Endothelial cell (in vitro differentiated cells): ENCODE measurements at regions not wholly inside any gene's neighbourhood (a gene's known extent, or its start where the extent isn't known, plus 50 kb on each side); places are given as distances from the start of the nearest gene placed in this dataset.

Experiments used
- DNase-seq: peaks from one replicate; pipeline ENCODE4 v3.0.0; 2021; ENCODE audit warnings: low spot score
- H3K27ac Mint-ChIP-seq: one replicate; pipeline ENCODE4 v1.8.0; 2021; ENCODE audit warnings: mixed read lengths, inconsistent platforms; ENCODE audit not compliant: unreplicated experiment
- H3K27me3 Mint-ChIP-seq: one replicate; pipeline ENCODE4 v1.8.0; 2021; ENCODE audit warnings: mild to moderate bottlenecking, moderate library complexity, mixed read lengths, inconsistent platforms; ENCODE audit not compliant: unreplicated experiment
- H3K36me3 Mint-ChIP-seq: one replicate; pipeline ENCODE4 v1.8.0; 2021; ENCODE audit warnings: mild to moderate bottlenecking, low read depth, mixed read lengths, inconsistent platforms; ENCODE audit not compliant: unreplicated experiment
- H3K4me1 Mint-ChIP-seq: one replicate; pipeline ENCODE4 v1.8.0; 2021; ENCODE audit warnings: mild to moderate bottlenecking, mixed read lengths, inconsistent platforms; ENCODE audit not compliant: unreplicated experiment
- H3K4me3 Mint-ChIP-seq: one replicate; pipeline ENCODE4 v1.8.0; 2021; ENCODE audit warnings: mild to moderate bottlenecking, mixed read lengths, inconsistent platforms; ENCODE audit not compliant: unreplicated experiment
- H3K9me3 Mint-ChIP-seq: one replicate; pipeline ENCODE4 v1.8.0; 2021; ENCODE audit warnings: mixed read lengths, inconsistent platforms; ENCODE audit not compliant: unreplicated experiment
- CTCF ChIP-seq: fragments of 200-600 bp; sonication (generic); IDR thresholded peaks from one replicate; pipeline ENCODE4 v1.5.0; 2021; ENCODE audit warnings: antibody characterized with exemption; ENCODE audit not compliant: unreplicated experiment

- H3K9me3 Mint-ChIP-seq, result no peaks in the 10 kb centered on the region
- no peak overlapping the region for H3K27ac Mint-ChIP-seq
- H3K27me3 Mint-ChIP-seq, result peaks cover 1% of the 10 kb centered on the region
- no peak for DNase-seq
- no peak overlapping the region for H3K4me3 Mint-ChIP-seq
- H3K36me3 Mint-ChIP-seq, result no peaks in the 10 kb centered on the region
- no peak for TF ChIP-seq CTCF
- H3K4me1 Mint-ChIP-seq, result peaks cover 13% of the 10 kb centered on the region
Measured at GRCh38 chr11:112606656-112607055, 346.0 kb upstream of the PLET1 start.

GRCh38 chr11:112608509-112608908 is 347.8 kb upstream of the PLET1 start:
- no peak for TF ChIP-seq CTCF
- no peak overlapping the region for H3K4me3 Mint-ChIP-seq
- no peak overlapping the region for H3K27ac Mint-ChIP-seq
- H3K9me3 Mint-ChIP-seq, result no peaks in the 10 kb centered on the region
- H3K27me3 Mint-ChIP-seq, result peaks cover 1% of the 10 kb centered on the region
- H3K4me1 Mint-ChIP-seq, result peaks cover 20% of the 10 kb centered on the region
- DNase-seq, result no peak
- H3K36me3 Mint-ChIP-seq, result no peaks in the 10 kb centered on the region

- no peak for TF ChIP-seq CTCF
- Mint-ChIP-seq H3K27me3 (peaks cover 1% of the 10 kb centered on the region), H3K4me3 (no peak overlapping the region), H3K27ac (no peak overlapping the region), H3K36me3 (no peaks in the 10 kb centered on the region), H3K4me1 (peaks cover 20% of the 10 kb centered on the region), H3K9me3 (no peaks in the 10 kb centered on the region)
- DNase-seq, result no peak
Measured at GRCh38 chr11:112610494-112610893, 349.8 kb upstream of the PLET1 start.

DNA sequence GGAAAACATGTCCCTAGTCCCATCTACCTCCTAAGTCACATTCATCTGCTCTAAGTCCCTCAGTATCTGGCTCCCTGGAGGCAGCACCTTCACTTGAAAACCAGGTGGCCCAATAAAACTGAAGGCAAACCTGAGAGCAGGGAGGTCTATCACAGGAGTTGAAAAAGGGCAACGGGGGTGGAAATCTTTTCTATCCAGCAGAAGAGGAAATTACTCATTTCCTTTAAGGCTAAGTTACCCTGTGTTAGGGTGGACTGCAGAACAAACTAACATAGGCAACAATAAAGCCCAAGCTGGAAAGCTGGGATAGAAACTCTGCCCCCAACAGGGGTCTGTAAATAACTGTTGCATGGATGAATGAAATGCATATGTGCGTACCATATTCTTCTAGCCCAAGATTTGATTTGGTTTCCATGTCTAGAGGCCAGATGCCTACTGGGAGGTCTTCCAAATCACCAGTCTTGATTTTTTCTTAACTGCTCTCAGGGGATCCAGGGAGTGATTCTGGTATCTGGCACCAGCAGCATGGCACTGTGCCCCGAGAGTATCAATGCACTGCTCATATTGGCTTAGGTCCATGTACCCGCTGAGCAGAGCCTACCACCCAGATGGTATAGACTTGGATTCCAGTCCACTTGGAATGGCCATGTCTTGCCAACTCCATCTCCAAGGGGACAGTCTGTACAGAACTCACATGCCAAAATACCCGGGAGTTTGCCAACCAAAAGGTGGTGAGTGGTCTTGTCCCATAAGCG is 350.0 kb upstream of the NCAM1 start:
- peaks cover 20% of the 10 kb centered on the region for H3K4me1 Mint-ChIP-seq
- no peak for TF ChIP-seq CTCF
- no peaks in the 10 kb centered on the region for H3K36me3 Mint-ChIP-seq
- H3K9me3 Mint-ChIP-seq, result no peaks in the 10 kb centered on the region
- H3K4me3 Mint-ChIP-seq, result no peak overlapping the region
- DNase-seq, result no peak
- H3K27ac Mint-ChIP-seq, result no peak overlapping the region
- H3K27me3 Mint-ChIP-seq, result peaks cover 1% of the 10 kb centered on the region

- DNase-seq, result no peak
- no peak overlapping the region for H3K27ac Mint-ChIP-seq
- H3K4me1 Mint-ChIP-seq, result peaks cover 20% of the 10 kb centered on the region
Measured at GRCh38 chr11:112611771-112612170, 349.4 kb upstream of the NCAM1 start.

More at GRCh38 chr11:112611771-112612170, 349.4 kb upstream of the NCAM1 start:
- Mint-ChIP-seq H3K4me3 (no peak overlapping the region), H3K36me3 (no peaks in the 10 kb centered on the region), H3K27me3 (no peaks in the 10 kb centered on the region), H3K9me3 (no peaks in the 10 kb centered on the region)
- TF ChIP-seq CTCF, result no peak
